ENCODE measurements at regions not wholly inside any gene's neighbourhood (a gene's known extent, or its start where the extent isn't known, plus 50 kb on each side); places are given as distances from the start of the nearest gene placed in this dataset.
A peak's percentile ranks its signal among the peaks of the same experiment; 100 is the strongest.

DNA sequence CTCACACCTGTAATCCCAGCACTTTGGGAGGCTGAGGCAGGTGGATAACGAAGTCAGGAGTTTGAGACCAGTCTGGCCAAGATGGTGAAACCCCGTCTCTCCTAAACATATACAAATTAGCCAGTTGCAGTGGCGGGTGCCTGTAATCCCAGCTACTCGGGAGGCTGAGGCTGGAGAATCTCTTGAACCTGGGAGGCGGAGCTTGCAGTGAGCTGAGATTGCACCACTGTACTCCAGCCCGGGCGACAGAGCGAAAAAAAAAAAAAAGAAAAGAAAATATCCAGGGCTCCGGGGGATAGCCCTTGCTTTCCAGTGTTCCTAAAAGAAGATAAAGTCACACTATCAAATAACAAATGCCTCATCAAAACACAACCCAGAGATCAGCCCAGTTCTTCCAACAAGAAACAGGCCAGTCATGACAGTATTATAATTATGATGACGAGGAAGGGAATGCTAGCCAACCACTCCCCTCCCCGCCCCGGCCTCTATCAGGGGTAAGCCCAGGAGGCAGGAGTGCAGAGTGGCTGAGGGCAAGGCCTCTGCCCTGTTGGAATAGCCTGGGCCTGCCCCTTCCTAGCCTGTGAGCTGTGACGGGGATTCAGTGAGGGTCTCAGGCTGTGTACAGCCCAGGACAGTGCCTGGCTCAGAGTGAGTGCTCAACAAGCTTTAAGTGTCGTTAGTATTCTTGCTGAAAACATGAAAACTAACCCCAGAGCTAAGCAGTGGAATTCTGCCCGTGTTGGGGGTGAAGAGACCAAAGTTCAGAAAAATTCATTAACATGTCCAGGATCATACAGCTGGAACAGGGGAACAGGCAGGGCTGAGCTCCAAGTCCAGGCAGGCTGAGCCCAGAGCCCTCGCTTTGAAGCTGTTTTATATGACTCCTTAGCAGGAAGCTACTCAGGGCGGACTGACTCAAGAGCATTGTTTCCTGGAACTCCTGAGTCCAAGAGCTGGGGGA lies 54.3 kb downstream of the FAM241B start:
- DNase-seq = no peak

- DNase-seq = no peak
These were observed 54.9 kb downstream of the FAM241B start for GRCh38 chr10:69684981-69685353.

DNA sequence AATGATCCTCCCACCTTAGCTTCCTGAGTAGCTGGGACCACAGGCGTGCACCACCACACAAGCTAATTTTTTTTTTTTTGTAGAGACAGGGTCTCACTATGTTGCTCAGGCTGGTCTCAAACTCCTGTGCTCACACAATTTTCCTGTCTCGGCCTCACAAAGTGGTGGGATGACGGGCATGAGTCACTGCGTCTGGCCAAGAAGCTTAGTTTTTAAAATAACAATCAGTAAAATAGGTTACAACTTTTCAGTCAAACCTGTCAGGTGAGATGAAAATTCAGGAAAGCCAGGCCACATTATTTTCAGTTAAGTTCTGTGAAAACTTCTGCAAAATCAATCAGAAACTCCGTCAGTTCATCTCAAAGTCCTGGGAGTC lies 55.4 kb downstream of the FAM241B start:
- no peak for DNase-seq

DNA sequence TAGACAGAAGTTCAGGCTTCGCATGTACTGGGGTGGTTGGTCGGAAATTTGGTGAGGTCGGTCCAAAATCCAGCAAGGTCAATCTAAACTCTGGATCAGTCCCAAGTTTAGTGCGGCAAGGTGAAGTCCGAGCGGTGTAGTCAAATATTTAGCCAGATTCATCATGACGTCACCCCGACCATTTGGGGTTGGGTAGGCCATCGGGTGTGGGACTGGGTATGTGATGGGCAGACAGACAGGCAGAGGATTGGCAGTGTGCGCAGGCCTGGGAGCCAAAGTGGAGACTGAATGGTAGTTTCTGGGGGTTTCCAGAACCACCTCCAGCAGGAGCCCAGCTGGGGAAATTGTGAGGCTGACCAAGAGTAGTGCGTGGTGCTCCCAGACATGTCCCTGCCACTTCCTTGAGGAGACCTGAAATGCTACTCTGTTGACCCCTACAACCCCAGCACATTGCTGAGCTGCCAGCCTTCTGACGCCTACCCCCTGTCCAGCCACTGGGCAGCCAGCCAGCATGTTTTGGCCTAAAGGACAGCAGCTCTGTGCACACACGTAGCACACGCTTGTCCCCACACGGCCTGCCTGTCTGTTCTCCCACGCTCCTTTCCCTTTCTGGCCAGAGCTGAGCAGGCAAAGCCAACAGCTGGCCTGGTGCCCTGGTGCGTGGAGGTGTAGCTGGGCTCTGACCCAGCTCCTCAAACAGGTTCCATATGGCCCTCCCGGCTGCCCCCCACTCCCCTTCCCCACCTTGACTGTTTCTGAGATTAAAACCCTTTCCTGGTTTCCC lies 55.9 kb downstream of the FAM241B start:
- no peak for DNase-seq

- no peak for DNase-seq
These were observed 56.8 kb downstream of the FAM241B start for GRCh38 chr10:69686866-69687265.

DNA sequence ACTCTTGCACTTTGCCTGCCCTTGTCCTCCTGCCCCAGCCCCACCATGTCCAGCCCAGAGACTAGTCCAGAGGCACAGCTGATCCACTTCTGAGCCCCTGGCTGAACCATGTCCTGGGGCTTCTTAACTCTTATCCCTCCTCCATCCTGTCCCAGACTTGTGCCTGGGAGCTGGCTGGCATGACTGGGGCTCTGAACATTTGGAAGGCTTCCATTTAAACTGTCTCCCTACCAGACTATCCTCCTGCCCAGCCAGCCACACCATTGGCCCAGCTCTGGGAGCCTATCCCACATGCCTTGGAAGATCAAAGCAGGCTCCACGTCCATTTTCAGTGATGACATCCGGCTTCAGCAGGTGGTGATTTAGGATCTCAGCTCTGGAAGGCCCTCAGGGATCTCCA lies 57.4 kb downstream of the FAM241B start:
- DNase-seq = no peak

GRCh38 chr10:69692267-69692666 lies 62.2 kb downstream of the FAM241B start:
- no peak for DNase-seq

DNA sequence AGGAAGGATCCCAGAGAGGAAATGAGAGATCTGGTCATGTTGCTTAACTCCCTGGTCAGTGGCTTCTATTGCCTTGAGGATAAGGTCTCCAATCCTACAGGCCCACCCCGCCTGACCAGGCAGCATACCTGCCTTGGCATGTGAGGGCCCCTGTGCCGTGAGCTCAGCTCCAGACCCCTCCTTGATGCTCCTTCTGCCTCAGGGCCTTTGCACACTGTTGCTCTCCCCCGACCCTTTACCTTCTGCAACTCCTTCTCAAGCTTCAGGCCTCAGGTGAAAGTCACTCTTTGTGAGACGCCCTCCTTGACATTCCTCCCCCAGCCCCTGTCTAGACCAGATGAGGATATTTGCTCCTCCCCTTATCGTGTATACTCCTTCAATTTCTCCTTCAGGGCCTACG lies 62.8 kb downstream of the FAM241B start:
- DNase-seq = no peak

GRCh38 chr10:69693886-69694285 lies 63.8 kb downstream of the FAM241B start:
- no peak for DNase-seq

DNA sequence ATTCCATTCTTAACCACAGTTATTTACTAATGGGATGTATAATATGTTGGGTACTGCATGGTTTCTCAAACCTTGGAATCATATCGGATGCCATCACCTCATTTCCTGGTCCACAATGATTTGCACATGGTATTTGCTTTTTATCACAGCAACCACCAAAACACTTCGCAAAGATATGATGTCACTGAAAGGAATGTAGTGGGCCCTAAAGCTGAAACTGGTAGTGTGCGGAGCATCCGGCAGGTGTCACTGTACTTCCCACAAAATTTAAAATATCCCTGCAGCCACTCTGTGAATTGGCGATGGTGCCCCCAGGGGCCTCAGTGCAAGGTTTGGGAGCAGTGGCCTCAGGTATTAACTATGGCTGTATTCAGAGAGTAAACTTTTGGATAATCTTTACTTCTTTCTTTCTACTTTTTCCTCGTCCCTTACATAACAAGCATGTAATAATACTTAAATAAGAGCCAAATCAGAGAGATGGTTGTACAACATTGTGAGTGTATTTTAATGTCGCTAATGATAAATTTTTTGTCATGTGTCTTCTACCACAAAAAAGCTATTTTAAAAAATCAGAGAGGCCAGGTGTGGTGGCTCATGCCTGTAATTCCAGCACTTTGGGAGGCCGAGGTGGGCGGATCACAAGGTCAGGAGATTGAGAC lies 66.2 kb downstream of the FAM241B start:
- peak; percentile 5 for DNase-seq

GRCh38 chr10:69697006-69697405 lies 67.0 kb downstream of the FAM241B start:
- DNase-seq = no peak

- DNase-seq = no peak
These were observed 73.2 kb downstream of the FAM241B start for GRCh38 chr10:69703256-69703655.

DNA sequence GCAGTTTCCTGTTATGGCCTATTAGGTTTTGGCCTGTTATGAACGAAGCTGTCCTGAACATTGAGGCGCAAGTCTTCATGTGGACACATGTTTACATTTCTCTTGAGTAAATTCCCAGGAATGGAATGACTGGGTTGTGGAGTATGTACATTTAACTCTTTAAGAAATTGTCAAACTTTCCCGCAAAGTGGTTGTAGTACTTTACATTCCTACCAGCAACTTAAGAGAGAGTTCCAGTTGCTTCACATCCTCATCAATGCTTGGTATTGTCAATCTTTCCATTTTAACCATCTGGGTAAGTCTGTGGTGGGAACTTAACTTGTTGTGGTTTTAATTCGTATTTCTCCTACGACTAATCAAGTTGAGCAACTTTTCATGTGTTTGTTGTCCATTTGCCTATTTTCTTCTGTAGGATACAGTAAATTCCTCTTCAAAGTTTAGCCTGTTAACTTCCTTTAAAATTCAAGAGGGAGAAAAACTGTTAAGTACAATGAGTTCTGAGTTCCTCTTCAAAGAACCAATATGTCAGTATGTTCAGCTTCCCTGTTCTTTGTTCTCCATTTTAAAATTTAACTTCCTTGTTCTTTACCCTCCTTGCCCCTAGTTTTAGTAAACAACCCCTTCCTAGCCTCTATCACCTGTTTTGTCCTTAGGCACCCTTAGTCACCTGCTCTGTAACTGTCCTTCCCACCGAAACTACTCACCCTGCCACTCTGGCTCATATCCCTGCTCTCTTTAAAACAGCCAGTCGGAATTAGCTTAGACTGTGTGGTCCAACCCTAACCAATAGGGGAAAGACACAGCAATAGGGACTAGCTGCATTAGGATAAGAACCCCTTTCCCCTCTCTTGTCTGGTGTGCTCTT lies 74.0 kb downstream of the FAM241B start:
- no peak for DNase-seq

DNA sequence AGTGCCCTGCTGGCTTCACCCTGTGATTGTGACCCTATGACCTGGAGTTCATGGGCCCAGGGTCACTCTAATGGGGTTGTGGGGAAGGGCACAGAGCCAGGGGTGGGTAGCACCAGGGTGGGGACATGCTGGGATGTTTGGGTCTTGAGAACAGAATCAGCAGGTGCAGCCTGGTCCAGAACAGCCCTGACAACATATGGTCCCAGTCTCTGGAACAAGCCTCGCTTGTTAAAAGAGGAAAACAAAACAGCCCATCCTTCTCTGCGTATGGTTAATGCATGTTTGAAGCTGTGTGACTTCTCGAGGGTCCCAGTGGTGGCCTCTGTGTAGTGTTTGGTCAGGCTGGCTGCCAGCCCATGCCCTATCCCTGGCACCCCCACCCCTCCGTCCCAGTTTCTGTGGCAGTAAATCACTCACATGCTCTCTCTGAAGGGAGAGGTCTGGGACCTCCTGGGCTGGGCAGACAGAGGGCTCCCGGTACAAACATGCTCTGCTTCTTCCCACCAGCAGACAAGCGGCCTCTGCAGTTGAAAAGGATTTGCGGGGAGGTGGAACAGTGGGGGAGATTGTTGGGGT lies 79.4 kb downstream of the FAM241B start:
- no peak for DNase-seq

DNA sequence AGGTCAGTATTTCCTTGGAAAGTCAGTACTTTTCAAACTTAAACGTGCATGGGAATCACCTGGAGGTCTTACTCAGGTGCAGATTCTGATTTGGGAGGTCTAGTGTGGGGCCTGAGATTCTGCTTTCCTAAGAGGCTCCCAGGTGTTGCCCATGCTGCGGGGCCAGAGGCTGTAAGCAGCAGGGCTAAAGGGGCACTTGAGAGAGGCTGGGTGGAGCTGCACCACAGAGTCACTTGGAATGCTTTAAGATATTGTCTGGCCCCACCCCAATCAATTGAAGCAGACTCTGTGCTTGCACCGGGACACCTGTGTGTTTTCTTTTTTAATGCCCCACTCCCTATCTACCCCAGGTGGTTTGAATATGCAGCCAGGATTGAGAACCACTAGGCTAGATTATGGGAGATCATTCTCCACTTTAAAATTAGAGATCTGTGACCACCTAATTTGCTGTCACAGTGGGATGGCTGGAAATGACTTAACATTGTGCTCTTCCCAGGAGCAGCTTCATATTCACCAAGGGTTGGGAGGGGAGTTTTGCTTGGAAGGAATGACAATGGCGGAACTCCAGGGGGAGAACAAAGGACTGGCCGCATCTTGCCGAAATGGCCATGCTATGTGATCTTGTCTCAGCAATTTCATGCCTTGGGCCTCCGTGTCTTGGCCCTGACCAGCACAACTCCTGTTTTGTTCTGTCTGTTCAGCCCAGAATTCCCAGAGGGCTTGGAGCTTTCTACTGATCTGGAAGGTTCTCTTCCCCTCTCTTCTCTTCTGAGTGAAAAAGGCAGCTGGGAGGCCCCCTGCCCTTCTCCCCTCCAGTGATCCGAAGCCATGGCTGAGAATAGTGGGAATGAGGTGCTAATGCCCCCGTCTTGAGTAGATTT lies 80.2 kb downstream of the FAM241B start:
- no peak for DNase-seq

DNA sequence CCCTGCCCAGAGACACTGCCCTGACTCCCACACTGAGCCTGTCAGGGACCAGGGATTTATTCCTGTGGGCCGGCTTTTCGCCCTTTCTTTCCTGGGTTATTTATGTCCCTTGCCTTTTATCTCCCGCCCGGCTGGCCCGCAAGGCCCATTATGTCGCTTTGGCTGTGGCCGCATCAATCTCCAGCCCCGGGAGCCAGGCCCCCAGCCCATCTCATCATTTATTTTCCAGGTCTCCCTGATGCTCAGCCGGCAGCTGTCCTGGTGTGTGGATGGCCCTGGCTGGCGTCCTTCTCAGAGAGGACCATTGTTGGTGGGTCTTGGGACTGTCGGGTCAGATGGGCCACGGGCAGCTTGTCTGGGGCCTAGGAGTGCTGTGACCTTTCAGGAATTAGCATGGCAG lies 82.3 kb downstream of the FAM241B start:
- no peak for DNase-seq

DNA sequence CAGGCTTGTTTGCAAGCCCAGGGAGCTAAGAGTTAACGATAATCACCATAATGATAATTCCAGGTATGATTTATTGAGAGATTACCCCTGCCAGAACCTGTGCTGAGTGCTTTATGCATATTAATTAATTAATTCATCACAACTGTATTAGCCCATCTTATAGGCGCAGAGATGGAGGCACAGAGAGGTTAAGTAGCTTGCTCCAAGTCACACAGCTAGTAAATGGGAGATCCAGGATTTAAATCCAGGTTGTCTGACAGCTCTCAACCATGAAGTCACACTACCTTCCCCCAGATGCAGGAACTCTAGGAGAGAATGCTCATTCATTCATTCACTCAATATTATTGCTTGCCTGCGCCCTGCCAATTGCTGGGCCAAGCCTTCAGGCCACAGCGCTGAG lies 84.5 kb downstream of the FAM241B start:
- DNase-seq = no peak

DNA sequence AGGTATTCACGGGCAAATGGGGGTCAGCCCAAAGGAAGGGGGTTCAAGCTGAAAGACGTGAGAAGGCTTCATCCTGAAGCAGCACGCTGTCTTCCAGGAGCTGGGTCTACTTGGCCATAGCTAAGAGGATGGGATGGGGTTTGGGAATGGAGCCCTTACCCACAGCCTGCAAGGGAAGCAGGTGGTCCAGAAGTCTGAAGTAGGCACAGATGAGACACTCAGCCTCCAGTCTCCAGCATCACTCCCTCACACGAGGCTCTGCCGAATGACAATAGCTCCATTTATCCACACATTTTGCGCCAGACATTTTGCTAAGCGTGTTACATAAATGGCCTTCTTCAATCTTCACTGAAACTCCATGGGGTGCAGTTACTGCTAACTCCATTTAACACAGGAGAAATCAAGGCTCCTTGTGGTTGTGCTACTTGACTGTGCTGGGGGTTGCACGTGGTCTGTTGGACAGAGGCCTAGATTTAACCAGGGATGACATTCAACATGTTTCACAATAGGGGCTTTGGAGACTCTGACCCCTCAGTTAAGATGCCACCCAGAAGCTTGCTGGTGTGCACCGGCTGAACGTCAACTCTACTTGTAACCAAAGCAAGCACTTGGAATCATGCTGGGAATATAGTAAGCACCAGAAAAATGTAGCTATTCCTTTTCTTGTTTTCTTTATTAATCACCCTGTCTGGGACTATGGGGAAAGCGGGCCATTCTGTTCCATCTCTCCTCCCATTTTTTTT lies 85.3 kb downstream of the FAM241B start:
- DNase-seq = no peak

DNA sequence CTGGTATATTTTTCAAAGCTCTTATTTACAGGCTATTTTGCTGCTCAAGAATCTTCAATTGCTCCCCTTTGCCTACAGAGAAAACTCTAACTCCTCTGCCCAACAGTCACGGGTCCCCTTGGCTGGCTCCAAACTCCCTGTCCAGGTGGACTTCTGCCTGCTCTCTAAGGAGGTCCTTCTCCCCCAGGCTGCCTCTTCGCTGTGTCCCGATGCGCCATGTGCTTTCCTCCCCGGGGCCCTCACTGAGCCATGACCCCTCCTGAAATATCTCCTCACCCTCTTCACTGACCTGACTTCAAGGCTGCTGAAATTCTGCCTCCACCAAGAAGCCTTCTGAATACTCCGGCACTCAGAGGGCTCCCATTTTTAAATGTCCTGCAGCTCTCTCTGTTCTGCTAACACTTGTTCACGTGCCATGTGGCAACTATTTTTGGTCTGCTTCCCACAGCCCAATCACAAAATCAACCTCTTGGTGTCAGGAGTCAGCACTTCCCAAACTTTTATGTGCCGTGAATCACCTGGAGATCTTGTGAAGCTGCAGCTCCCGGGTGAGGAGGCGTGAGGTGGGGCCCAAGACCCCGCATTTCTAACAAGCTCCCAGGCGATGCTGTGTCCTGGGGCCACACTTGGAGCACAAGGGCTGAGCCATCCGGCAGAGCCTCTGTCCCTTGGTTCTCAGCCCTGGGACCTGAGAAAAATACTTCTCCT lies 85.7 kb upstream of the COL13A1 start:
- no peak for DNase-seq

All from CD4-positive, alpha-beta T cell treated with Interleukin-6 for 4 hours (primary cell).